Mesendoderm (in vitro differentiated cells): ENCODE measurements at regions not wholly inside any gene's neighbourhood (a gene's known extent, or its start where the extent isn't known, plus 50 kb on each side); places are given as distances from the start of the nearest gene placed in this dataset.

Experiments used
- DNase-seq: peaks from one replicate; pipeline ENCODE4 v3.0.0; 2013
- H2AK5ac ChIP-seq: 2 replicates; pipeline ENCODE4 v1.6.1; 2013; ENCODE audit warnings: low read length, inconsistent platforms
- H2BK120ac ChIP-seq: 2 replicates; pipeline ENCODE4 v1.6.1; 2013; ENCODE audit warnings: low read depth, mild to moderate bottlenecking, low read length, moderate library complexity, mixed read lengths
- H2BK15ac ChIP-seq: replicated peaks from 2 replicates; pipeline ENCODE4 v1.6.1; 2013; ENCODE audit warnings: low read depth, mild to moderate bottlenecking, moderate library complexity
- H2BK5ac ChIP-seq: 2 replicates; pipeline ENCODE4 v1.6.1; 2013; ENCODE audit warnings: low read length, inconsistent platforms
- H3K18ac ChIP-seq: 2 replicates; pipeline ENCODE4 v1.6.1; 2013; ENCODE audit warnings: mild to moderate bottlenecking, low read length, mixed read lengths
- H3K23ac ChIP-seq: one replicate; pipeline ENCODE4 v1.6.1; 2013; ENCODE audit warnings: low read length
- H3K27ac ChIP-seq: 2 replicates; pipeline ENCODE4 v1.5.1; 2013; ENCODE audit warnings: low read depth, mild to moderate bottlenecking, inconsistent platforms, low read length, moderate library complexity
- H3K27me3 ChIP-seq: 2 replicates; pipeline ENCODE4 v1.6.1; 2013; ENCODE audit warnings: low read length, control low read depth, mild to moderate bottlenecking, inconsistent platforms; ENCODE audit not compliant: insufficient read depth, poor library complexity
- H3K36me3 ChIP-seq: 2 replicates; pipeline ENCODE4 v1.6.1; 2013; ENCODE audit warnings: low read length, inconsistent platforms; ENCODE audit not compliant: control insufficient read depth, insufficient read depth
- H3K4ac ChIP-seq: one replicate; pipeline ENCODE4 v1.6.1; 2013; ENCODE audit warnings: low read depth, mild to moderate bottlenecking, low read length, moderate library complexity
- H3K4me1 ChIP-seq: 2 replicates; pipeline ENCODE4 v1.6.1; 2013; ENCODE audit warnings: low read depth, low read length, inconsistent platforms; ENCODE audit not compliant: control insufficient read depth
- H3K4me2 ChIP-seq: 2 replicates; pipeline ENCODE4 v1.6.1; 2013; ENCODE audit warnings: low read length
- H3K4me3 ChIP-seq: 2 replicates; pipeline ENCODE4 v1.5.1; 2013; ENCODE audit warnings: mild to moderate bottlenecking, low read length
- H3K56ac ChIP-seq: one replicate; pipeline ENCODE4 v1.6.1; 2013; ENCODE audit warnings: low read length
- H3K79me1 ChIP-seq: 2 replicates; pipeline ENCODE4 v1.6.1; 2013; ENCODE audit warnings: low read length, inconsistent platforms
- H3K79me2 ChIP-seq: 2 replicates; pipeline ENCODE4 v1.6.1; 2013; ENCODE audit warnings: mild to moderate bottlenecking, low read length; ENCODE audit not compliant: control insufficient read depth, insufficient read depth
- H3K9ac ChIP-seq: 2 replicates; pipeline ENCODE4 v1.6.1; 2013; ENCODE audit warnings: low read length, inconsistent platforms
- H4K5ac ChIP-seq: one replicate; pipeline ENCODE4 v1.6.1; 2013; ENCODE audit warnings: low read length
- H4K8ac ChIP-seq: one replicate; pipeline ENCODE4 v1.6.1; 2013; ENCODE audit warnings: low read depth, mild to moderate bottlenecking, control low read depth, low read length, moderate library complexity
- WGBS: extraction: QIAGEN DNeasy Blood & Tissue Kit; methylation state at CpG from one replicate; pipeline ENCODE4 v1.1.7; 2013; ENCODE audit warnings: low lambda C conversion rate, missing lambda C conversion rate; ENCODE audit not compliant: insufficient coverage; ENCODE audit errors: extremely low coverage; 5-methylcytosine and 5-hydroxymethylcytosine counted together

DNA sequence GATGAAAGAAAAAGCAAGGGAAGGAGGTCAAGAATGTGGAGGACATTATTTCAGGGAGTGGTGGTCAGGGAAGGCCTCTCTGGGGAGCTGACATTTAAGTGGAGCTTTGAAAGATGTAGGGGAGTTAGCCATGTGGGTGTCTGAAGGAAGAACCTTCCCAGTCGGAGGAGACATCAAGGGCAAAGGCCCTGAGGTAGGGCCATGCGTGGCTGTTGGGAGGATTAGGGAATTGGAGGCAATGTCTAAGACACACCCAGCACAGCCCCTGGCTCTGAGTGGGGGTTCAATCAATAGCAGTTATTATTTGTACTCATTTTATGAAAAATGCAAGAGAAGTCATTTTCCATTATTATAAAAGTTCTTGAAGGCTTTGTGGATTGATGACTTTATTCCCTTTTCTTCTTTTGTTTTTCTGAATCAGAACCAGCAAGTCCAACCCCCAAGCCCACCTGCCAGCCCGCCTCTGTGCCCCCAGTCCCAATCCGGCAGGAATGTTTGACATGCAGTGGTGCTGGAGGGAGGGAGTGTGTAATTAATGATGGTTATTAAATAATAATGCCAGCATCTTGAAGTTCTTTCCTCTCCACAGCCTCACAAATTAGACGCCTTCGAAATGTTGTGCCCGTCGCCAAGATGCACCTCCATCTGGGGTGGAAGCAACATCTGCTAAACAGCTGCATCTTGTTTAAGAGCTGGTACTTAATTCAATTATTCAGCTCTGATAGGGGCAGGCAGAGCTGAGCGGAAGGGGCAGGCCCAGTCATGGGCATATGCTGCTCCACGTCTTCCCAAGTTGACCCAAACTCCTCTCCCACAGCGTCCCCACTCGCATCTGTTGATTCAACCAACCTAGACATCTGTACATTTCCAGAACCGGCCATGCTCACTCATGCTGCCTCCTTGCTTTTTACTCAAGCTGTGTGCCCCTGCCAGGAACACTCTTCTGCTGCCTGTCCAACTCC, 81.3 kb upstream of the SIRPA start:
- no peak overlapping the region for H3K4me3 ChIP-seq
- WGBS: no CpG with 5 or more reads among the region's 13 CpGs
- no peaks in the 10 kb centered on the region for H3K27me3 ChIP-seq

DNA sequence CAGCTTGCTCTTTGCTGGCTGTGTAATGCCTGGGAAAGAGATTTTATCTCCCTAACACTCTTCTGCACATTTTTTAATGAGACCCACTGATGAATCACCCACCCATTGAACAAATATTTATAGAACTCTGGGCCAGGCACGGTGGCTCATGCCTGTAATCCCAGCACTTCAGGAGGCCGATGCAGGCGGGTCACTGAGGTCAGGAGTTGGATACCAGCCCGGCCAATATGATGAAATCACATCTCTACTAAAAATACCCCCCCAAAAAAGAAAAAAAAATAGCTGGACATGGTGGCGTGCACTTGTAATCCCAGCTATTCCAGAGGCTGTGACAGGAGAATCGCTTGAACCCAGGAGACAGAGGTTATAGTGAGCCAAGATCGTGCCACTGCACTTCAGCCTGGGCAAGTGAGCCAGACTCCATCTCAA, 82.1 kb upstream of the SIRPA start:
- Histone ChIP-seq H3K18ac (no peak overlapping the region), H4K5ac (no peak overlapping the region), H2BK5ac (no peak overlapping the region), H3K36me3 (no peaks in the 10 kb centered on the region), H2AK5ac (no peak overlapping the region), H3K27me3 (no peaks in the 10 kb centered on the region), H3K79me2 (no peaks in the 10 kb centered on the region), H2BK120ac (no peak overlapping the region), H3K56ac (no peak overlapping the region), H3K9ac (no peak overlapping the region), H3K4ac (no peak overlapping the region), H3K27ac (no peak overlapping the region), H3K4me2 (no peak overlapping the region), H3K4me3 (no peak overlapping the region), H2BK15ac (no peak overlapping the region), H3K4me1 (peaks cover 4% of the 10 kb centered on the region), H3K23ac (no peak overlapping the region), H4K8ac (no peak overlapping the region), H3K79me1 (no peaks in the 10 kb centered on the region)
- WGBS: no CpG with 5 or more reads among the region's 7 CpGs
- no peak for DNase-seq

More for the DNA sequence above, 81.3 kb upstream of the SIRPA start:
- H3K23ac ChIP-seq: no peak overlapping the region
- no peak overlapping the region for H4K5ac ChIP-seq
- no peak overlapping the region for H2AK5ac ChIP-seq
- DNase-seq: no peak
- peaks cover 7% of the 10 kb centered on the region for H3K4me1 ChIP-seq
- H4K8ac ChIP-seq: no peak overlapping the region
- H3K56ac ChIP-seq: no peak overlapping the region
- H3K79me1 ChIP-seq: no peaks in the 10 kb centered on the region
- H3K18ac ChIP-seq: no peak overlapping the region
- no peaks in the 10 kb centered on the region for H3K79me2 ChIP-seq
- H2BK15ac ChIP-seq: no peak overlapping the region
- H3K27ac ChIP-seq: no peak overlapping the region
- H3K9ac ChIP-seq: no peak overlapping the region
- no peaks in the 10 kb centered on the region for H3K36me3 ChIP-seq
- H2BK120ac ChIP-seq: no peak overlapping the region
- no peak overlapping the region for H3K4me2 ChIP-seq
- no peak overlapping the region for H2BK5ac ChIP-seq
- H3K4ac ChIP-seq: no peak overlapping the region

DNA sequence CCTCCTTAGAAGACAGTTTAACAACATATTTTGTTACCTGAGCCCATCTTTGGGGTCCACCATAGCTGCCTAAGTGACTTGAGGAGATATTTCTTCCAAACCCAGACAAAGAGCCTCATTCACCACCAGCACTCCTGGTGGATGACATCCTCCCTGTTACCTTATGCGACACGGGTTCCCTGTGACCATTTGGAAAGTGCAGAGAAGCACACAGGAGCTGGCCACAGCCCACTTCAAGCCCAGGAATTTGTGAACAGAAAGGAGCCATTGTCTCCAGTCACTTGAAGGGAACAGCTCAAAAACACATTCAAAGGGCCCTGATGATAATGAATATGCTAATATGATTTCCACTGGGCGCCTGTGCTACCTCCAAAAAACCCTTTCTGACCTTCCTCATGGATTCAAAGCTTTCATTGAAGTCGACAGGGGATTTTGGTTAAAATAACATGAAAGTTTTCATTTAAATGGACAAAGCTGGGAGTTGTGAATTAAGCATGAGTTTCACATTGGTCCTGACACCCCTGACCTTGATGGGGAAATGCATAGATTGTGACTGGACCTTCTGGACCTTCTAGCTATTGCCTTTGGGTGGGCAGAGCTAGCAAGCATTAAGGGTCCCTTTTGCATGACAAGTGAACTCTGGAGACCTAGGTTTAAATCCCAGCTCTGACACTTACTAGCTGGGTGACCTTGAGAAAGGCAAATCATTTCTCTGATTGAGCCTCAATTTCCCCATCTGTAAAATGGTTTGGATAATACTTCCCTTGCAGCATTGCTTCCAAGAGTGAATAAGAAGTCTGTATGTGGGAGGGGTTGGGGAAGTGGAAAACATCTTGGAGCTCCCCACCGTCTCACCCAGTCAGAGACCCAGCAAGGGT, 83.3 kb upstream of the SIRPA start:
- H3K4me1 ChIP-seq: peaks cover 4% of the 10 kb centered on the region
- WGBS: no CpG with 5 or more reads among the region's 5 CpGs
- H3K27ac ChIP-seq: no peak overlapping the region

GRCh38 chr20:1810926-1811620, 84.1 kb upstream of the SIRPA start:
- WGBS: no CpG with 5 or more reads among the region's 7 CpGs
- H2BK5ac ChIP-seq: no peak overlapping the region
- peaks cover 4% of the 10 kb centered on the region for H3K4me1 ChIP-seq
- no peak overlapping the region for H3K9ac ChIP-seq
- H3K4me3 ChIP-seq: no peak overlapping the region
- H3K4me2 ChIP-seq: no peak overlapping the region
- no peaks in the 10 kb centered on the region for H3K79me2 ChIP-seq
- no peaks in the 10 kb centered on the region for H3K79me1 ChIP-seq
- no peak for DNase-seq
- no peak overlapping the region for H4K5ac ChIP-seq
- H3K27me3 ChIP-seq: no peaks in the 10 kb centered on the region
- H2BK15ac ChIP-seq: no peak overlapping the region
- H3K36me3 ChIP-seq: no peaks in the 10 kb centered on the region
- H2AK5ac ChIP-seq: no peak overlapping the region
- peak overlapping the region; percentile 20 for H3K4ac ChIP-seq
- H3K23ac ChIP-seq: no peak overlapping the region
- H3K18ac ChIP-seq: peak overlapping the region; percentile 19
- no peak overlapping the region for H3K27ac ChIP-seq
- H2BK120ac ChIP-seq: no peak overlapping the region
- peak overlapping the region; percentile 68 for H3K56ac ChIP-seq
- H4K8ac ChIP-seq: no peak overlapping the region

More for the DNA sequence above, 83.3 kb upstream of the SIRPA start:
- Histone ChIP-seq H3K27me3 (no peaks in the 10 kb centered on the region), H2BK5ac (no peak overlapping the region), H3K18ac (no peak overlapping the region), H3K56ac (no peak overlapping the region), H3K9ac (no peak overlapping the region), H3K4ac (no peak overlapping the region), H3K79me1 (no peaks in the 10 kb centered on the region), H2AK5ac (no peak overlapping the region), H3K4me2 (no peak overlapping the region), H4K5ac (no peak overlapping the region), H2BK120ac (no peak overlapping the region), H2BK15ac (no peak overlapping the region), H3K23ac (no peak overlapping the region), H3K36me3 (no peaks in the 10 kb centered on the region), H4K8ac (no peak overlapping the region), H3K4me3 (no peak overlapping the region), H3K79me2 (no peaks in the 10 kb centered on the region)
- peak; percentile 72 for DNase-seq

DNA sequence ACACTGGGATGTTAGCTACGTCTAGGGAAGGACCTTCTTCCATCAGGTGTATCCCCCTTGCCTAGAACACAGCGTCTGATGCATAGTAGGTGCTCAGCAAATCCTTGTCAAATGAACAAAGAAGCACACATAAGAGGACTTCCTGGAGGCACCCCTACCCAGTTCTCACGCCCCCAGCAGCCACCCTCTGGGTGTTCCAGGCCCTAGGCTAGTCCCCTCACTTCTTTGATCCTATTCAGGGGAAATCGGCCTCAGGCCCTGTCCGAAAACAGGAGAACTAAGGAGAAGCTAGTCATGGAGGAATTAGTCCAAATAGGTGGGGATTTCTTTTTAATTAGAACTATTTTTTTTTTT, 84.7 kb upstream of the SIRPA start:
- Histone ChIP-seq H2BK120ac (no peak overlapping the region), H2BK5ac (no peak overlapping the region), H3K4ac (no peak overlapping the region), H3K27me3 (no peaks in the 10 kb centered on the region), H2BK15ac (no peak overlapping the region), H3K27ac (no peak overlapping the region), H3K4me1 (peaks cover 4% of the 10 kb centered on the region), H3K4me3 (no peak overlapping the region), H4K8ac (no peak overlapping the region), H3K36me3 (no peaks in the 10 kb centered on the region), H3K79me1 (no peaks in the 10 kb centered on the region), H3K18ac (peak overlapping the region; percentile 19), H3K9ac (no peak overlapping the region), H3K79me2 (no peaks in the 10 kb centered on the region), H3K56ac (no peak overlapping the region), H2AK5ac (no peak overlapping the region), H3K23ac (no peak overlapping the region), H4K5ac (no peak overlapping the region), H3K4me2 (no peak overlapping the region)
- no peak for DNase-seq
- WGBS: no CpG with 5 or more reads among the region's 5 CpGs
